CD4-positive, alpha-beta T cell treated with Interleukin-17A for 1 hour (primary cell): ENCODE measurements at regions not wholly inside any gene's neighbourhood (a gene's known extent, or its start where the extent isn't known, plus 50 kb on each side); places are given as distances from the start of the nearest gene placed in this dataset.

Experiments used
- DNase-seq: peaks from one replicate; pipeline ENCODE4 v3.0.0-alpha.2; 2020

GRCh38 chr4:174120446-174121295 lies 162.8 kb downstream of the FBXO8 start:
- DNase-seq: peak; percentile 29

- no peak for DNase-seq
Measured at GRCh38 chr4:174119830-174120229, 163.6 kb downstream of the FBXO8 start.

GRCh38 chr4:174119051-174119450 lies 164.4 kb downstream of the FBXO8 start:
- DNase-seq: no peak

GRCh38 chr4:174118171-174118570 lies 165.3 kb downstream of the FBXO8 start:
- DNase-seq: no peak

- DNase-seq: no peak
Measured at GRCh38 chr4:174117445-174117844, 166.0 kb downstream of the FBXO8 start.

GRCh38 chr4:174116021-174116420 lies 167.4 kb downstream of the FBXO8 start:
- DNase-seq: no peak

GRCh38 chr4:174111422-174111821 lies 172.0 kb downstream of the FBXO8 start:
- DNase-seq: no peak

- DNase-seq: no peak
Measured at GRCh38 chr4:174110180-174110579, 173.3 kb downstream of the FBXO8 start.

GRCh38 chr4:174107746-174108354 lies 175.6 kb downstream of the FBXO8 start:
- no peak for DNase-seq

- no peak for DNase-seq
Measured at GRCh38 chr4:174105202-174105601, 178.3 kb downstream of the FBXO8 start.

GRCh38 chr4:174100910-174101309 lies 182.6 kb downstream of the FBXO8 start:
- DNase-seq: no peak

- no peak for DNase-seq
Measured at GRCh38 chr4:174099712-174100111, 183.8 kb downstream of the FBXO8 start.

GRCh38 chr4:174096999-174097398 lies 186.5 kb downstream of the FBXO8 start:
- no peak for DNase-seq

- DNase-seq: no peak
Measured at GRCh38 chr4:174096456-174096855, 187.0 kb downstream of the FBXO8 start.

GRCh38 chr4:174091130-174091529 lies 192.3 kb downstream of the FBXO8 start:
- no peak for DNase-seq

- no peak for DNase-seq
Measured at GRCh38 chr4:174089711-174090110, 193.8 kb downstream of the FBXO8 start.

- DNase-seq: no peak
Measured at GRCh38 chr4:174088795-174089194, 194.7 kb downstream of the FBXO8 start.

GRCh38 chr4:174086829-174087799 lies 196.4 kb downstream of the FBXO8 start:
- no peak for DNase-seq

- no peak for DNase-seq
Measured at GRCh38 chr4:174084981-174085380, 198.5 kb downstream of the FBXO8 start.

- DNase-seq: no peak
Measured at GRCh38 chr4:174084542-174084941, 198.9 kb downstream of the FBXO8 start.

GRCh38 chr4:174080361-174080760 lies 203.1 kb downstream of the FBXO8 start:
- DNase-seq: no peak

GRCh38 chr4:174071595-174071994 lies 211.9 kb downstream of the FBXO8 start:
- no peak for DNase-seq

- DNase-seq: no peak
Measured at GRCh38 chr4:174069848-174070330, 213.6 kb downstream of the FBXO8 start.
